ENCODE measurements at regions not wholly inside any gene's neighbourhood (a gene's known extent, or its start where the extent isn't known, plus 50 kb on each side); places are given as distances from the start of the nearest gene placed in this dataset.
A peak's percentile ranks its signal among the peaks of the same experiment; 100 is the strongest.
"Not testable (repeated sequence)": the region's sequence is repeated elsewhere in the genome, so short reads cannot be mapped to it uniquely, and the experiment has no call there.

DNA sequence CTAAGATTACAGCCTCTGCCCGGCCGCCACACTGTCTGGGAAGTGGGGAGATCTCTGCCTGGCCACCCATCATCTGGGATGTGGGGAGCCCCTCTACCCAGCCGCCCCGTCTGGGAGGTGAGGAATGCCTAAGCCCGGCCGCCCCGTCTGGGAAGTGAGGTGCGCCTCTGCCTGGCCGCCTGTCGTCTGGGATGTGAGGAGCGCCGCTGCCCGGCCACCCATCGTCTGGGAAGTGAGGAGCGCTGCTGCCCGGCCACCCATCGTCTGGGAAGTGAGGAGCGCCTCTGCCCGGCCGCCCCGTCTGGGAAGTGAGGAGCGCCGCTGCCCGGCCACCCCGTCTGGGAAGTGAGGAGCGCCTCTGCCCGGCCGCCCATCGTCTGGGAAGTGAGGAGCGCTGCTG, 135.9 kb upstream of the PROKR2 start:
- DNase-seq: not testable (repeated sequence)

DNA sequence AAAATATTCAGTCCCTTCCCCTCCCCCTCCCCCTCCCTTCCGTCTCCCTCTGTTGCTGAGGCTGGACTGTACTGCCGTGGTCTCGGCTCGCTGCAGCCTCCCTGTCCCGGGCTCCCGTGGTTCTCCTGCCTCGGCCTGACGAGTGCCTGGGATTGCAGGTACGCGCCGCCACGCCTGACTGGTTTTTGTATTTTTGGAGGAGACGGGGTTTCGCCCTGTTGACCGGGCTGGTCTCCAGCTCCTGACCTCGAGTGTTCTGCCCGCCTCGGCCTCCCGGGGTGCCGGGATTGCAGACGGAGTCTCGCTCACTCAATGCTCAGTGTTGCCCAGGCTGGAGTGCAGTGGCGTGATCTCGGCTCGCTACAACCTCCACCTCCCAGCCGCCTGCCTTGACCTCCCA, 135.5 kb upstream of the PROKR2 start:
- DNase-seq: not testable (repeated sequence)

DNA sequence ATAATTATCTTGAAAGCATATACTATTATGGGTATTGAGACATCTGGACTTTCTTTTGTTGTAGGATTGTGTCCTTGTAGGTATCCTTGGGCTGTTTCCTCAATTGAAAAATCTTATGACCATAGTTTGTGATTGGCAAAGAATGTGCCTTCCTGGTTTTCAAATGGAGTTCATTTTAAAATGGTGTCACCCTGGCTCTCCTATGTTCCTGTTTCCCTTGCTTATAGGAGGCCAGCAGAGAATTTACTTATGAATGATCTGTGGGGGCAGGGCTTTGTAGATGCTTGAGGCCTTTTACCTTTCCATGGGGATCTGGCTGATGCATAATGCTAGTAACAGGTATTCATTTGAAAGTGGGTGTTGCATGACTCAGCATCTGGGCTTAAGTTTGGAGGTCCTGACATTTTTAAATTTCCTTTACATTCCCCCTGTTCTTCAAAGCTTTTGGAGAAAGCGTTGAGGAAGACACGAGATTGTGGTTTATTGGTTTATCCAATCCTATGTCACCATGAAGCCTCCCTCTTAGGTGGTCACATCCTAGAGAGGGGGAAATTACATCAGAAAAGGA, 135.0 kb upstream of the PROKR2 start:
- DNase-seq: no peak

DNA sequence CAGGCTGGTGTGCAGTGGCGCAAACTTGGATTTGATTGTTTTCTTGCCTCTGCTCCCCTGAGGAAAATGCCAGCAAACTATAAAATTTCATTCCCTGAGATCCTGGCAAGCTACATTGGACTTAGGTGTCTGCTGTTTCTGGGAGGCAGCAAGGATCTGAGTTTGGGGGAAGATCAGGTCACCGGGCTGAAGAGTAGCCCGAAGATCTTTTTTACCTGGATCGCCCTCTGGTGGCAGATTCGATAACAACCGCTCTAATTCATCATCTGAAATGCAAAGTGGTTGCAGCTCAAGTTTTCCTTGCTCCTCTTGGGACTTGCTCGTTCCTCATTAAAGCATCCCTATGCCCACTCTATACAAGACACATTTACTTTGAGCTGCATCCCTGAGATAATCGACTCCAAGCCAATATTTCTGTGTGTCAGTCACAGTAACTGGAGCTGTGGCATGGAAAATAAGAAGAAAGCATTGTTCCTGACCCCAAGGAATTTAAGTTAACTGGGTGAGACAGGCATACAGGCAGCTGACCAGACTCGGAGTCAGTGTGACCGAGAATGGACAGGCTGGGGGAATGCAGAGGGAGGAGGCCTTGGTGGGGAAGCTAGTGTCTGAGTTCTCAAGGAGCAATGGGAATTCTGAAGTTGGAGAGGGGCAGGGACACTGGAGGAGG, 131.8 kb upstream of the PROKR2 start:
- DNase-seq: peak; percentile 66 to 89 (median 87)

DNA sequence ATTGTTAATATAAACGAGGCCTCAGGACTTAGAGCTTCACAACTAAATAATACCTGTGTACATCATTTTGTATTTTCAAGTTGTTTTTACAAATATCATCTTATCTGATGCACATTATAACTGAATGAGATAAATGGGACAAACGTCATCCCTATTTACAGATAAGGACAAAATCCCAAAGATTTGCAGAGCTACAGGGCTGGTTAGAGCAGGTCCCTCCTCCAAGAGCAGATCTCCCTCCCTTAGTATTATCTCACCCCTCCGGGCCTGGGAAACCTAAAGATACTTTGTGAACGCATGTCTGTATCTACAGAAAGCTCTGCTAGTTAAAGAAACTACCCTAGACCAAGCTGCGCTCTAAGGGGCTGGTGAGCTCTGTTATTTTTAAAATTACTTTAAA, 130.4 kb upstream of the PROKR2 start:
- DNase-seq: no peak

- DNase-seq: no peak
These were observed 128.9 kb upstream of the PROKR2 start for GRCh38 chr20:5445611-5446010.

- no peak for DNase-seq
These were observed 125.3 kb upstream of the PROKR2 start for GRCh38 chr20:5442101-5442500.

- no peak for DNase-seq
These were observed 117.4 kb upstream of the PROKR2 start for GRCh38 chr20:5434116-5434515.

GRCh38 chr20:5433352-5433751, 116.6 kb upstream of the PROKR2 start:
- no peak for DNase-seq

DNA sequence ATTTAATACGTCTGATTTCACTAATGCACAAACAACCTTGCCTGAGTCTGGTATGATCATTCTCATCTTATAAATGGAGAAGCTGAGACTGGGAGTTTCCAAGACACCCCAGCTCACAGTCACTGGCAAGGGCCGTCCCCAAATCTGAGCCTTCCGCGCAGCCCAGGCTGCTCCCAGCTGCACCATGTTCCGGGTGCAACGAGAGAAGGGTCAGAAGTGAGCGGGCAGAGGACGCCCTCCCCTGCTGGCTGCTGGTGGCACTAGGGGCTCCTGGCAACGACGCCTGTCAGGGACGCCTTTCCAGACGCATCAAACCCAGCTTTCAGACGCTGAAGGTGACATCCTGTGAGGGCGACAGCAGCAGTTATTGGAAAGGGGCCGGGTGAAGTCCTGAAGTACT, 115.3 kb upstream of the PROKR2 start:
- no peak for DNase-seq

- no peak for DNase-seq
These were observed 113.9 kb upstream of the PROKR2 start for GRCh38 chr20:5430670-5431069.

DNA sequence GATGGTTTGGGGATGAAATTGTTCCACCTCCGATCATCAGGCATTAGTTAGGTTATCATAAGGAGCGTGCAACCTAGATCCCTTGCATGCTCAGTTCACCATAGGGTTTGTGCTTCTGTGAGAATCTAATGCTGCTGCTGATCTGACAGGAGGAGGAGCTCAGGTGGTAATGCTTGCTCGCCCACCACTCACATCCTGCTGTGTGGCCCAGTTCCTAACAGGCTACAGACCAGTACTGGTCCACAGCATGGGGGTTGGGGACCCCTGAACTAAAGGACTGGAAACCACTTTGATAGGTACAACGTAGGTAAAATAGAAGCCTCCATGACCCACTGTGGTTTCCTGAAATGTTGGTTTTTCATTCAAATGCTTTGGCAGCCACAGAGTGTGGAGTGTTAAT, 109.3 kb upstream of the PROKR2 start:
- DNase-seq: no peak

- peak in 2 of 3 experiments; percentile 8 to 64 for DNase-seq
These were observed 99.3 kb upstream of the PROKR2 start for GRCh38 chr20:5416086-5416485.

- DNase-seq: no peak
These were observed 96.6 kb upstream of the PROKR2 start for GRCh38 chr20:5413394-5413793.

DNA sequence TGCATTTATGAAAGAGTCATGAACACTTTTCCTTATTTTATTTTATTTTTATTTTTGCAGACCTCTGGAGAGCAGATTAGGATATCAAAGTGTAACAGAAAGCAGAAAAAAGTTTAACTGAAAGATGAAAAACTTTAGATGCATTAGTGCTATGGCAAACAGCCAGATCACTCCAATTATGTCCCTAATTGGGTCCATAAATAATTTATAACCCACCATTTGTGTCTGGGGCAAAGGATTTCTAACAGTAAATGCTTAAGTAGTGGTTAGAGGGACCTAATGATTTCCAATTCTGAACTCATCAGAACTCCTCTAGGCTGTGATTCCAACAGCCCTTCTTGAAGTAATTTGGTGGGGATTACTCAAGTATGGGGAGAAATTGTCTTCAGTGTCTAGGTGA, 93.7 kb upstream of the PROKR2 start:
- peak in 1 of 3 experiments; percentile 52 for DNase-seq

- DNase-seq: peak in 2 of 3 experiments; percentile 22 to 29
These were observed 86.3 kb upstream of the PROKR2 start for GRCh38 chr20:5402903-5403531.

- DNase-seq: no peak
These were observed 84.6 kb upstream of the PROKR2 start for GRCh38 chr20:5401277-5401875.

DNA sequence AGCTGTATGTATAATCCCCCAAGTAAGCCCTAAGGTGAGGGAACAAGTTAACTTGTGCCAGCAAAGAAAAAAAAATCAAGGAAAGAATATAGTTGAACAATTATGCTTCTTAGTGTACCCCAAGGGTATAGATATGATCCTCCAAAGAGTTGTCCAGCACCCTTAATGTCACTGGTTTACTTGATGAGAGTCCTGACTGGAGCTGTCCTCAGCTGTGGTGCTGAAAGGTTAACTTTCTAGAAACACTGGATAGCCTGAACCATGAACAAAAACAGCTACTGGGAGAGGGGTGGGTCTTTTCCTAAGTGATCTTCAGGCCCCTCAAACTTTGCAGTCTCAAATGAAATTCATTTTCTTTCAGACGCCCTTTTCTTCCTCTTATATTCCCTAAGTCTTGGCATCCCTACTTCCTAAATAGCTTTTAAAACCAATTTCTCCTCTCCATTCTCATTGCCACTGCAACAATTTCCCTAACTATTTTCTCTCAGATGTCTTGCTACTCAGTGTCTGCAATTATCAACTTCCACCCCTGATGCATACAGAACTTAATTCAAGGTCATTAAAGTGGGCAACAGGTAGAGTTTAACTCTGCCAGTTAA, 83.5 kb upstream of the PROKR2 start:
- no peak for DNase-seq

GRCh38 chr20:5397393-5397792, 80.6 kb upstream of the PROKR2 start:
- DNase-seq: no peak

GRCh38 chr20:5395932-5396727, 79.4 kb upstream of the PROKR2 start:
- no peak for DNase-seq

DNA sequence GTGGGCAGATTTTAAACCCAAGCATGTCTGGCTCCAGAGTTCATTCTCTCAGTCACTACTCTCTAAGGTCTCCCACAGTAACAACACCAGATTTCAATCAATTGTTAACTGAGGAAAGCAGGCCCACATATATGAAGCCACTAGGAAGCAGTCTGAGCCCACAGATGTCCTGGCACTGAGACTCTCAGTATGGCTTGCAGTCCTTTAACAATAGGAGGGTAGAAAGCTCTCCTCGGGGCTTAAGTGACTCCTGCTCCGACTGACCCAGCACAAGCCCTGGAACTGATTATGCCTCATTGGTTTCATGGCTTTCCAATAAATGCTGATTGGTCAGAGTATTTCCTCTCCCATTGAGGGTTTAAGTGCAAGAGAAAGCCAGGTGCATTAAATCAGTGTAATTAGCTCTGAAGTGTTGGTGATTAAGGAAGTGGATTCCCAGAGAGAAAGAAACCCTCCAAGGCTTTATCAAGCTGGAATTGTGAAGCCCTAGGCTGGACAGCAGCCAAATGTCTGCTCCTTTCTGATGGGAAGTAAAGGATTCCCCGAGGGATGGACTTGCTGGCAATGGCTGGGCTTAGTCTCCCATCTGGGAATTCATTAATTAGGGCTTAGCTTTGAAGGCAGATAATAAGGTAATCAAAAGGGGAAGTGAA, 76.6 kb upstream of the PROKR2 start:
- peak; percentile 90 to 99 (median 93) for DNase-seq

DNA sequence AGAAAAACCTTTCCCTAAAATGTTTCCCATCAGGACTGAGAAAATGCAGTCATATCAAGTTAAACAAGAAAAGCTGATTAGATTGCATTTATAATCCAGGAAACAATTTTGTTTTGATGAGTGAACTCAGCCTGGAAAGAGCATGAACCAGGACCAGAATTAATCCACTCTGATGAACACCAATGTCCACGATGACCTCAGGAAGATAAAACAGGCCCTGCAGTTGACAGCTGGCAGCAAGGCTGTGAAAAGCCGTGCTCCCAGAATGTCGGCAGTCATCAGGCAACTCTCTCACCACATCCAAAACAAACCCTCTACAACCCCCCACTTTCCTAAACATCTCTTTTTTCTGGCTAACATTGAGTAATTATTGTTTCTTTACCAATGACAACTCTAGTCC, 74.0 kb upstream of the PROKR2 start:
- DNase-seq: no peak
